ENCODE measurements at regions not wholly inside any gene's neighbourhood (a gene's known extent, or its start where the extent isn't known, plus 50 kb on each side); places are given as distances from the start of the nearest gene placed in this dataset.
"Not testable (repeated sequence)": the region's sequence is repeated elsewhere in the genome, so short reads cannot be mapped to it uniquely, and the experiment has no call there.

- CTCF ChIA-PET (ENCODE audit: low intra/inter-chr PET ratio, low total read pairs); ATAC-seq; H3K4me3 ChIP-seq (replicated peaks in 1 of 3; ENCODE audit: insufficient read depth in 1 of 3, low read depth in 2 of 3, low read length in 3 of 3); intact Hi-C loops (cut with micrococcal nuclease; ENCODE audit: unreplicated experiment); H4K20me1 ChIP-seq (ENCODE audit: insufficient read depth, low read length); H3K9ac ChIP-seq (ENCODE audit: insufficient read depth, low read depth, low read length); DNase-seq (ENCODE audit: low spot score); H3K27me3 ChIP-seq (ENCODE audit: control insufficient read depth in 1 of 2, insufficient read depth in 2 of 2, low read length in 2 of 2); H3K4me2 ChIP-seq (ENCODE audit: low read depth, low read length); POLR2A ChIA-PET; H3K9me3 ChIP-seq (ENCODE audit: low read length); FAIRE-seq; H3K27ac ChIP-seq (ENCODE audit: extremely low read length, insufficient read depth, low read length); in situ Hi-C loops (cut with HindIII; ENCODE audit: extremely low pct_ligation_motif_present, low pct_unique_long_range_greater_than_20kb); BruUV-seq (replicated peaks); H2AFZ ChIP-seq (ENCODE audit: low read length); H3K4me1 ChIP-seq (ENCODE audit: insufficient read depth, low read length); H3K36me3 ChIP-seq (replicated peaks in 1 of 2; ENCODE audit: control insufficient read depth in 1 of 2, insufficient read depth in 2 of 2, low read length in 2 of 2); H3K79me2 ChIP-seq (ENCODE audit: insufficient read depth, low read length): not testable (repeated sequence)
- 96% methylated on average over 17 of the region's 17 CpGs for WGBS (ENCODE audit: low lambda C conversion rate)
These were observed 62.6 kb upstream of the GOLGA8Q start for GRCh38 chr15:30489237-30489636.

GRCh38 chr15:30490334-30490733, 61.5 kb upstream of the GOLGA8Q start:
- H3K9me3 ChIP-seq (ENCODE audit: low read length); intact Hi-C loops (cut with micrococcal nuclease; ENCODE audit: unreplicated experiment); H2AFZ ChIP-seq (ENCODE audit: low read length); ATAC-seq; FAIRE-seq; H3K4me1 ChIP-seq (ENCODE audit: insufficient read depth, low read length); DNase-seq (ENCODE audit: low spot score); H4K20me1 ChIP-seq (ENCODE audit: insufficient read depth, low read length); in situ Hi-C loops (cut with HindIII; ENCODE audit: extremely low pct_ligation_motif_present, low pct_unique_long_range_greater_than_20kb); H3K4me3 ChIP-seq (replicated peaks in 1 of 3; ENCODE audit: insufficient read depth in 1 of 3, low read depth in 2 of 3, low read length in 3 of 3); POLR2A ChIA-PET; H3K9ac ChIP-seq (ENCODE audit: insufficient read depth, low read depth, low read length); H3K79me2 ChIP-seq (ENCODE audit: insufficient read depth, low read length); H3K4me2 ChIP-seq (ENCODE audit: low read depth, low read length); H3K27ac ChIP-seq (ENCODE audit: extremely low read length, insufficient read depth, low read length); H3K36me3 ChIP-seq (replicated peaks in 1 of 2; ENCODE audit: control insufficient read depth in 1 of 2, insufficient read depth in 2 of 2, low read length in 2 of 2); BruUV-seq (replicated peaks); H3K27me3 ChIP-seq (ENCODE audit: control insufficient read depth in 1 of 2, insufficient read depth in 2 of 2, low read length in 2 of 2); CTCF ChIA-PET (ENCODE audit: low intra/inter-chr PET ratio, low total read pairs): not testable (repeated sequence)
- WGBS (ENCODE audit: low lambda C conversion rate): 50% methylated on average over 1 of the region's 1 CpG

GRCh38 chr15:30493947-30494346, 57.9 kb upstream of the GOLGA8Q start:
- CTCF ChIA-PET (ENCODE audit: low intra/inter-chr PET ratio, low total read pairs); FAIRE-seq; H3K4me3 ChIP-seq (replicated peaks in 1 of 3; ENCODE audit: insufficient read depth in 1 of 3, low read depth in 2 of 3, low read length in 3 of 3); H3K4me2 ChIP-seq (ENCODE audit: low read depth, low read length); H4K20me1 ChIP-seq (ENCODE audit: insufficient read depth, low read length); H3K27me3 ChIP-seq (ENCODE audit: control insufficient read depth in 1 of 2, insufficient read depth in 2 of 2, low read length in 2 of 2); H2AFZ ChIP-seq (ENCODE audit: low read length); BruUV-seq (replicated peaks); DNase-seq (ENCODE audit: low spot score); H3K4me1 ChIP-seq (ENCODE audit: insufficient read depth, low read length); H3K36me3 ChIP-seq (replicated peaks in 1 of 2; ENCODE audit: control insufficient read depth in 1 of 2, insufficient read depth in 2 of 2, low read length in 2 of 2); H3K9ac ChIP-seq (ENCODE audit: insufficient read depth, low read depth, low read length); POLR2A ChIA-PET; H3K27ac ChIP-seq (ENCODE audit: extremely low read length, insufficient read depth, low read length); ATAC-seq; intact Hi-C loops (cut with micrococcal nuclease; ENCODE audit: unreplicated experiment); in situ Hi-C loops (cut with HindIII; ENCODE audit: extremely low pct_ligation_motif_present, low pct_unique_long_range_greater_than_20kb); H3K9me3 ChIP-seq (ENCODE audit: low read length); H3K79me2 ChIP-seq (ENCODE audit: insufficient read depth, low read length): not testable (repeated sequence)
- no CpG with 5 or more reads among the region's 1 CpG for WGBS (ENCODE audit: low lambda C conversion rate)

- H3K4me1 ChIP-seq (ENCODE audit: insufficient read depth, low read length); POLR2A ChIA-PET; DNase-seq (ENCODE audit: low spot score); FAIRE-seq; H3K79me2 ChIP-seq (ENCODE audit: insufficient read depth, low read length); H3K36me3 ChIP-seq (replicated peaks in 1 of 2; ENCODE audit: control insufficient read depth in 1 of 2, insufficient read depth in 2 of 2, low read length in 2 of 2); intact Hi-C loops (cut with micrococcal nuclease; ENCODE audit: unreplicated experiment); BruUV-seq (replicated peaks); H3K4me3 ChIP-seq (replicated peaks in 1 of 3; ENCODE audit: insufficient read depth in 1 of 3, low read depth in 2 of 3, low read length in 3 of 3); H3K9ac ChIP-seq (ENCODE audit: insufficient read depth, low read depth, low read length); H3K27me3 ChIP-seq (ENCODE audit: control insufficient read depth in 1 of 2, insufficient read depth in 2 of 2, low read length in 2 of 2); H3K4me2 ChIP-seq (ENCODE audit: low read depth, low read length); ATAC-seq; H3K9me3 ChIP-seq (ENCODE audit: low read length); H3K27ac ChIP-seq (ENCODE audit: extremely low read length, insufficient read depth, low read length); in situ Hi-C loops (cut with HindIII; ENCODE audit: extremely low pct_ligation_motif_present, low pct_unique_long_range_greater_than_20kb); CTCF ChIA-PET (ENCODE audit: low intra/inter-chr PET ratio, low total read pairs); H2AFZ ChIP-seq (ENCODE audit: low read length); H4K20me1 ChIP-seq (ENCODE audit: insufficient read depth, low read length): not testable (repeated sequence)
These were observed 54.6 kb upstream of the GOLGA8Q start for GRCh38 chr15:30497275-30497674.

- H3K79me2 ChIP-seq (ENCODE audit: insufficient read depth, low read length); H4K20me1 ChIP-seq (ENCODE audit: insufficient read depth, low read length); H3K4me2 ChIP-seq (ENCODE audit: low read depth, low read length); POLR2A ChIA-PET; H3K4me1 ChIP-seq (ENCODE audit: insufficient read depth, low read length); DNase-seq (ENCODE audit: low spot score); H3K27me3 ChIP-seq (ENCODE audit: control insufficient read depth in 1 of 2, insufficient read depth in 2 of 2, low read length in 2 of 2); H2AFZ ChIP-seq (ENCODE audit: low read length); CTCF ChIA-PET (ENCODE audit: low intra/inter-chr PET ratio, low total read pairs); ATAC-seq; H3K27ac ChIP-seq (ENCODE audit: extremely low read length, insufficient read depth, low read length); intact Hi-C loops (cut with micrococcal nuclease; ENCODE audit: unreplicated experiment); H3K36me3 ChIP-seq (replicated peaks in 1 of 2; ENCODE audit: control insufficient read depth in 1 of 2, insufficient read depth in 2 of 2, low read length in 2 of 2); H3K9ac ChIP-seq (ENCODE audit: insufficient read depth, low read depth, low read length); H3K9me3 ChIP-seq (ENCODE audit: low read length); H3K4me3 ChIP-seq (replicated peaks in 1 of 3; ENCODE audit: insufficient read depth in 1 of 3, low read depth in 2 of 3, low read length in 3 of 3); BruUV-seq (replicated peaks); in situ Hi-C loops (cut with HindIII; ENCODE audit: extremely low pct_ligation_motif_present, low pct_unique_long_range_greater_than_20kb): not testable (repeated sequence)
- peak; percentile 26 for FAIRE-seq
- WGBS (ENCODE audit: low lambda C conversion rate): no CpG with 5 or more reads among the region's 7 CpGs
These were observed 52.6 kb upstream of the GOLGA8Q start for GRCh38 chr15:30499233-30499632.
